Loucy (cell line): ENCODE measurements at regions not wholly inside any gene's neighbourhood (a gene's known extent, or its start where the extent isn't known, plus 50 kb on each side); places are given as distances from the start of the nearest gene placed in this dataset.

ENCODE experiments used
- H2AFZ ChIP-seq: fragments of 200-600 bp; sonication (generic); 2 replicates; pipeline ENCODE4 v1.6.0; 2016; ENCODE audit warnings: antibody characterized with exemption, mild to moderate bottlenecking, low read length, moderate library complexity
- H3F3A ChIP-seq: fragments of 200-600 bp; 2 replicates; pipeline ENCODE4 v1.6.0; 2016; ENCODE audit warnings: antibody characterized with exemption, low read depth, mild to moderate bottlenecking
- H3K27me3 ChIP-seq: fragments of 200-600 bp; sonication (generic); 2 replicates; pipeline ENCODE4 v1.6.1; 2014; ENCODE audit warnings: low read length, mild to moderate bottlenecking; ENCODE audit not compliant: insufficient read depth, poor library complexity, severe bottlenecking
- H3K36me3 ChIP-seq: fragments of 200-600 bp; sonication (generic); 2 replicates; pipeline ENCODE4 v1.6.1; 2016; ENCODE audit warnings: low read length; ENCODE audit not compliant: insufficient read depth
- H3K4me1 ChIP-seq: fragments of 200-600 bp; sonication (generic); 2 replicates; pipeline ENCODE4 v1.5.1; 2014; ENCODE audit warnings: low read length, mild to moderate bottlenecking; ENCODE audit not compliant: insufficient read depth, poor library complexity, severe bottlenecking
- H3K4me2 ChIP-seq: fragments of 200-600 bp; sonication (generic); 2 replicates; pipeline ENCODE4 v1.6.0; 2014; ENCODE audit warnings: antibody characterized with exemption, low read length, low read depth, mild to moderate bottlenecking; ENCODE audit not compliant: poor library complexity, severe bottlenecking
- H3K4me3 ChIP-seq: fragments of 200-600 bp; sonication (generic); 2 replicates; pipeline ENCODE4 v1.5.1; 2014; ENCODE audit warnings: low read length, mild to moderate bottlenecking, mixed read lengths; ENCODE audit not compliant: poor library complexity, severe bottlenecking
- H3K79me2 ChIP-seq: fragments of 200-600 bp; sonication (generic); 2 replicates; pipeline ENCODE4 v1.6.1; 2014; ENCODE audit warnings: low read length; ENCODE audit not compliant: insufficient read depth
- H3K9ac ChIP-seq: fragments of 200-600 bp; sonication (generic); 2 replicates; pipeline ENCODE4 v1.6.0; 2014; ENCODE audit warnings: mild to moderate bottlenecking, low read depth, low read length, moderate library complexity; ENCODE audit not compliant: poor library complexity, severe bottlenecking
- H3K9me2 ChIP-seq: fragments of 200-600 bp; sonication (generic); replicated peaks from 2 replicates; pipeline ENCODE4 v1.6.1; 2016; ENCODE audit warnings: low read depth, low read length, mixed read lengths
- H3K9me3 ChIP-seq: fragments of 200-600 bp; sonication (generic); 2 replicates; pipeline ENCODE4 v1.6.1; 2014; ENCODE audit warnings: mild to moderate bottlenecking, antibody characterized with exemption, low read length, low read depth; ENCODE audit not compliant: insufficient read depth
- H4K20me1 ChIP-seq: fragments of 200-600 bp; sonication (generic); 2 replicates; pipeline ENCODE4 v1.6.0; 2014; ENCODE audit warnings: antibody characterized with exemption, low read length, mild to moderate bottlenecking; ENCODE audit not compliant: insufficient read depth, poor library complexity, severe bottlenecking
- EZH2phosphoT487 ChIP-seq: fragments of 200-600 bp; IDR thresholded peaks from 2 replicates; pipeline ENCODE4 v1.6.1; 2018; ENCODE audit warnings: antibody characterized with exemption, mild to moderate bottlenecking, moderate library complexity, borderline replicate concordance
- TF ChIP-seq, protein P1 (sequence below): fragments of 200-600 bp; sonication (generic); conservative IDR thresholded peaks from 2 replicates; pipeline ENCODE4 v1.5.1; 2014; ENCODE audit warnings: mild to moderate bottlenecking, antibody characterized with exemption, low read length

DNA sequence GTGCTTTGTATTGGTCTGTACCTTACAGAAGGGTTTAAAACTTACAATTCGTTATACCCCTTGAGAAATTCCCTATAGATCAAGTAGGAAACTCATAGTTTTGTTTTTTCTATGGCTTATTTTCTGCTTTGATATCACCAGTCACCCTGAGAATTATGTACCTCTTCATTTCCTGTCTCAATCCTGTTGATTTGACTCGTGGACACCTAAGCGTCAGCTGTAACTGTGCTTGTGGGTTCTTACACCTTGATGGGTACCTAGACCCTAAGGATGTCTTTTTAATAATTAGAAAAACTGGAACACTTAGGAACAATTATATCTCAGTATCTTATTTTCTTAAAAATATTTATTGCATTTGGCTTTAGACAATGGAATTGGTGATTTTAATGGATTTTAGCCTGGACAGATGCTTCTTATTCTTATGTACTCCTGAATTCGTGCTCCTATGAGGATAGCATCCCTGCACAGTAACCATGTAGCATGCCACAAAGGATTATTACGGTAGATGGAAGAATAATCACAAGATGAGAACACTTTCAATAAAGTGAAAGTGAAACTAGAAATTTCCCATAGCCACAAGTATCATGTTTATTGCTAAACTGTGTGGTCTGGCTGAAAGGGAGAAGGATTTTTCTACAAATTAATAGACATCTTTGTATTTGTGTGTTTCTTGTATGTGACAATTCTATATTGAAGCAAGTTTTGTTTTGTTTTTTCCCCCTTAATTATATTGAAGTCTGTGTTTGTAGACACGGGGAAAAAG is 1920.3 kb upstream of the WWC1 start:
- H3K4me2 ChIP-seq = peak overlapping the region; percentile 83
- no peaks in the 10 kb centered on the region for H3K36me3 ChIP-seq

DNA sequence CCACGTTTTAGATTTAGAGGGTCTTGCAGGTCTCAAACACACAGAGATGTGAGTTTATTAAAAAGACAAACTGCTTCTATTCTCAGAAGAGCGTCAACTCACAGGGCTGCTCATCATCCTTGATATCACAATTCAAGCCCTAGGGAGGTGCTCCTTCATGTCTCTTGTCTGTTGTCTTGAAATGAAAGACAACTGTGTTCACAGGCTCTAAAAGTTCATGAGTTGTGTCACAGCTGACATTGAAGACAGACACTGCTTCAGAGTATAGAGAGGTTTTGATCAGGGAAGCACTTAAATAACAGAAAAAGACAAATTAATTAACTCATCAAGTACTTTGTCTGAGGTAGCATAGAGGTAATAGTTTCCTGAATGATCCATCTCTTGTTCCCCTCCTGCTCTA is 1917.6 kb upstream of the WWC1 start:
- H3K9me2 ChIP-seq = no peaks in the 10 kb centered on the region
- no peak overlapping the region for H3K4me2 ChIP-seq
- no peaks in the 10 kb centered on the region for H3K27me3 ChIP-seq
- TF ChIP-seq, protein P1, sequence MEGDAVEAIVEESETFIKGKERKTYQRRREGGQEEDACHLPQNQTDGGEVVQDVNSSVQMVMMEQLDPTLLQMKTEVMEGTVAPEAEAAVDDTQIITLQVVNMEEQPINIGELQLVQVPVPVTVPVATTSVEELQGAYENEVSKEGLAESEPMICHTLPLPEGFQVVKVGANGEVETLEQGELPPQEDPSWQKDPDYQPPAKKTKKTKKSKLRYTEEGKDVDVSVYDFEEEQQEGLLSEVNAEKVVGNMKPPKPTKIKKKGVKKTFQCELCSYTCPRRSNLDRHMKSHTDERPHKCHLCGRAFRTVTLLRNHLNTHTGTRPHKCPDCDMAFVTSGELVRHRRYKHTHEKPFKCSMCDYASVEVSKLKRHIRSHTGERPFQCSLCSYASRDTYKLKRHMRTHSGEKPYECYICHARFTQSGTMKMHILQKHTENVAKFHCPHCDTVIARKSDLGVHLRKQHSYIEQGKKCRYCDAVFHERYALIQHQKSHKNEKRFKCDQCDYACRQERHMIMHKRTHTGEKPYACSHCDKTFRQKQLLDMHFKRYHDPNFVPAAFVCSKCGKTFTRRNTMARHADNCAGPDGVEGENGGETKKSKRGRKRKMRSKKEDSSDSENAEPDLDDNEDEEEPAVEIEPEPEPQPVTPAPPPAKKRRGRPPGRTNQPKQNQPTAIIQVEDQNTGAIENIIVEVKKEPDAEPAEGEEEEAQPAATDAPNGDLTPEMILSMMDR = no peak
- TF ChIP-seq EZH2phosphoT487 = no peak
- no peaks in the 10 kb centered on the region for H3K4me1 ChIP-seq
- no peaks in the 10 kb centered on the region for H3F3A ChIP-seq
- H3K79me2 ChIP-seq = no peaks in the 10 kb centered on the region
- 0 out of 2 replicates have a peak overlapping the region, but pooled peaks have one; percentile 55 for H2AFZ ChIP-seq
- no peaks in the 10 kb centered on the region for H3K36me3 ChIP-seq
- no peak overlapping the region for H3K4me3 ChIP-seq
- no peak overlapping the region for H3K9ac ChIP-seq
- H3K9me3 ChIP-seq = no peaks in the 10 kb centered on the region
- no peaks in the 10 kb centered on the region for H4K20me1 ChIP-seq

More for the DNA sequence above, 1920.3 kb upstream of the WWC1 start:
- H4K20me1 ChIP-seq = no peaks in the 10 kb centered on the region
- H2AFZ ChIP-seq = peak overlapping the region; percentile 97
- H3K9ac ChIP-seq = peak overlapping the region; percentile 64
- peak overlapping the region; percentile 81 for H3K4me3 ChIP-seq
- H3K9me2 ChIP-seq = no peaks in the 10 kb centered on the region
- no peaks in the 10 kb centered on the region for H3K27me3 ChIP-seq
- no peaks in the 10 kb centered on the region for H3K4me1 ChIP-seq
- H3F3A ChIP-seq = no peaks in the 10 kb centered on the region
- TF ChIP-seq, protein P1 = no peak
- TF ChIP-seq EZH2phosphoT487 = no peak
- H3K9me3 ChIP-seq = no peaks in the 10 kb centered on the region
- no peaks in the 10 kb centered on the region for H3K79me2 ChIP-seq

DNA sequence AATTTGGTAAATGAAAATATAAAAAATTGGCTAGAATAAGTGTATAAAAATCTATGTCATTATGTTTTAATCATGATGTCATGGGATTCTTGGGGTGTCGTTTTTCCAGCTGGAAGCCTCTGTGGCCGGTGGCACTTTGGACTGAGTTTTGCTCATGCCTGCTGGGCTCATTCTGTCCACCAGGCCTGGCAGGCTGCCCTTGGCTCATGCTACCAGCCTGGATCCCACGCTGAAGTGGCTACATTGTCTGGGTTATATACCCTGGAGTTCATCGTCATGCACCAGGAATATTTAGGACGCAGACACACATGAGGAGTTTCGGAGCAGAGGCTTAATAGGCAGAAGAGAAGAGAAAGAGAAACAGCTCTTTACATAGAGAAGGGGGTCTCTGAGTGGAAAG is 1913.7 kb upstream of the WWC1 start:
- Histone ChIP-seq H3K4me2 (no peak overlapping the region), H3K9me3 (no peaks in the 10 kb centered on the region), H3K79me2 (no peaks in the 10 kb centered on the region), H3K9ac (no peak overlapping the region), H3K4me3 (no peak overlapping the region), H3K36me3 (no peaks in the 10 kb centered on the region), H4K20me1 (no peaks in the 10 kb centered on the region), H3K27me3 (no peaks in the 10 kb centered on the region), H3K9me2 (no peaks in the 10 kb centered on the region), H3F3A (no peaks in the 10 kb centered on the region), H3K4me1 (no peaks in the 10 kb centered on the region), H2AFZ (no peak overlapping the region)
- TF ChIP-seq EZH2phosphoT487 = no peak

DNA sequence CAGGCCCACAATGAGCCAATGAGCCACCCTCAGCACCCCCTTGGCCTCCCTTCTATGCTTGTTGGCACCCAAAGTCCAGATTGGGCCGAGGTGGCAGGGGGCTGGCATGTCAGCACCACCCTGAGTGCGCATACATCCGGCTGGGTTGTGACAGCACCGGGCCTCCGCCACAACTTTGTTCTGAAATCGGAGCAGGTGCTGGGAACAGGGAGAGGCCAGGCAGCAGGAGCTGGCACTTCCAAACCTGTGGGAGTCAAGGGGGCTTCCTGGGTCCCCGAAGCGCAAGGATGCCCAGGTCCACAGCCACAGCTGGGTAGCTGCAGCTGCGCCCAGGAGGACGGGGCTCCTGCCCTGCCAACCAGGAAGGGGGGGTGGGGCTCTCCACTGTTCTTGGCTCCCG is 1911.9 kb upstream of the WWC1 start:
- H2AFZ ChIP-seq = no peak overlapping the region
- H3K36me3 ChIP-seq = no peaks in the 10 kb centered on the region
- no peaks in the 10 kb centered on the region for H3K9me2 ChIP-seq
- H3K4me3 ChIP-seq = no peak overlapping the region
- TF ChIP-seq, protein P1 = no peak
- no peak for TF ChIP-seq EZH2phosphoT487
- no peaks in the 10 kb centered on the region for H3F3A ChIP-seq
- H3K4me2 ChIP-seq = no peak overlapping the region
- no peaks in the 10 kb centered on the region for H3K4me1 ChIP-seq
- H4K20me1 ChIP-seq = no peaks in the 10 kb centered on the region
- H3K27me3 ChIP-seq = no peaks in the 10 kb centered on the region
- H3K79me2 ChIP-seq = no peaks in the 10 kb centered on the region
- H3K9ac ChIP-seq = no peak overlapping the region
- H3K9me3 ChIP-seq = no peaks in the 10 kb centered on the region
